ENCODE measurements at regions not wholly inside any gene's neighbourhood (a gene's known extent, or its start where the extent isn't known, plus 50 kb on each side); places are given as distances from the start of the nearest gene placed in this dataset.
"Not testable (repeated sequence)": the region's sequence is repeated elsewhere in the genome, so short reads cannot be mapped to it uniquely, and the experiment has no call there.

DNA sequence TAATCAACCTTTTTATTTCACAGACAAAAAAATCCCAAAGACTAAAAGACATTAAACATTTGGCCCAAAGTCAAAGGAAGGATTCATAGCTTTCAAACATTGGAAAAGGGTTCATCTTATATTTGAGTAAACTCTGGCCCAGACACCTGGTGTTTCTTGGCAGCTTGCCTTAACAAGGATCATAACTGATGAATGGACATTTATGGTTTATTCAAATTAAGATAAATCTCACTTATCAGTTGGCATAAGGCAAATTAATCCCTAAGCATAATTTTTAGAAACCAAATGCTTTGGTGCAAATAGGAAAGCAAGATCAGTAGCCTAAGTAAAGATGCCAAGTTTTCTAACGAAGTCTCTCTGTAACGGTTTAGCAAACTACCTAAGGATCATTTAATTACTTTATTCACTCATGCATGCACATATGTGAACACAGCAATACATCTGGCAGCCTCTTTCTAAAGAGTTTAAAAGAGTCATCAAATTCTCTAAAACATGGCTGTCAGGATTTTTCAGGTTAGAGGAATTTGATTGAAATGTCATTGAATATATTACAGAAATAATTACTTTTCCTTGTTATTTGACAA is 323.4 kb upstream of the RBMS1 start:
- no peak for DNase-seq

DNA sequence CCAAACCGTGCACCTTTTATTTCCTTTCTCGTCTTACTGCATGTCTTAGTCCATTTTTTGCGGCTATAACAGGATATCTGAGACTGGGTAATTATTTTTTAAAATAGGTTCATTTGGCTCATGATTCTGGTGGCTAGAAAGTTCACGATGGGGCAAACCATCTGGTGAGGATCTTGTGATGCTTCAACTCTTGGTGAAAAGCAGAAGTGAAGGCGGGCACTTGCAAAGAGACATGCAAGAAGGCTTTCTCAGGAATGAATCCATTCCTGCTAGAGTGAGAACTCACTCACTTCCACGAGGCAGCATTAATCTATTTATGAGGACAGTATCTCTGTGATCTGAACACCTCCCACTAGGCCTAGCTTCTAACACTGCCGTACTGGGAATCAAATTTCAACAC is 327.1 kb upstream of the RBMS1 start:
- DNase-seq: no peak

DNA sequence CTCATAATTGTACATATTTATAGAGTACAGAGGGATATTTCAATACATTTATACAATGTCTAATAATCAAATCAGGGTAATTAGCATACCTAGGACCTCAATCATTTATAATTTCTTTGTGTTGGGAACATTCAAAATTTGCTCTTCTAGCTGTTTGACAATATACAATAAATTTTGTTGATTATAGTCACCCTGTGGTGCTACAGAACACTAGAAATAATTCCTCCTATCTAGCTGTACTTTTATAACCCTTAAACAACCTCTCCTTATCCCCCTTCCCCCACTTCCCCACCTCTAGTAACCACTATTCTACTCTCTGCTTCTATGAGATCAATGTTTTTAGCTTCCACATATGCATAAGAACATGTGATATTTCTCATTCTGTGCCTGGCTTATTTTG is 328.4 kb upstream of the RBMS1 start:
- no peak for DNase-seq

DNA sequence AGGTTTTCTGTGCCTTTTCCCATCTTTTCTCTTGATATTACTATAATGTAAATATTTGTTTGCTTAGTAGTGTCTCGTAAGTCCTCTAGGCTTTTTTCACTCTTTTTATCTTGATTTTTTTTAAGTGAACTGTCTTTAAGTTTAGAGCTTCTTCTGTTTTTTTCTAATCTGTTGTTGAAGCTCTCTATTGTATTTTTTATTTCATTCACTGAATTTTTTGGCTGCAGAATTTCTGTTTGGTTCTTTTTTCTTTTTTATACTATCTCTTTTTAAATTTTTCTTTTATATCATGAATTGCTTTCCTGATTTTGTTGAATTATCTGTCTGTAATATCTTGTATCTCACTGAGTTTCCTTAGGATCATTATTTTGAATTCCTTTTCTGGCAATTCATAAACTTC is 331.8 kb upstream of the RBMS1 start:
- no peak for DNase-seq

DNA sequence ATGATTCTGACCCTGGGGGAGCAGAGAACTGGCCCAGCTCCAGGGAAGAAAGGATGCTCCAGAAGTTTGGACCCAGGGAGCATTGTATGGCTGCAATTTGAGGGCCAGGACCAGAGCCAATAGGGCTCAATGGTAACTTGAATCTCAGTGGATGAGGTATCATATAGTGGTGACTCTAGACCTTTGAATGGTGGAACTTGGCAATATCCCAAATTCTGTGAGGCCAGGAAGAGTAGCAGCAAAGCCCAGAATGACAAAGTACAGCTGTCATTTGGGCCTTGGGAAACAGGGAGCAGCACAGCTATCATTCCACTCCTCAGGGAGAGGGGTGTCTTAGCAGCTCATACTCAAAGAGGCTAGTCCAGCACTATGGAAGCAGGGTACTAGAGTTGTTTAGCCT is 332.9 kb upstream of the RBMS1 start:
- no peak for DNase-seq

DNA sequence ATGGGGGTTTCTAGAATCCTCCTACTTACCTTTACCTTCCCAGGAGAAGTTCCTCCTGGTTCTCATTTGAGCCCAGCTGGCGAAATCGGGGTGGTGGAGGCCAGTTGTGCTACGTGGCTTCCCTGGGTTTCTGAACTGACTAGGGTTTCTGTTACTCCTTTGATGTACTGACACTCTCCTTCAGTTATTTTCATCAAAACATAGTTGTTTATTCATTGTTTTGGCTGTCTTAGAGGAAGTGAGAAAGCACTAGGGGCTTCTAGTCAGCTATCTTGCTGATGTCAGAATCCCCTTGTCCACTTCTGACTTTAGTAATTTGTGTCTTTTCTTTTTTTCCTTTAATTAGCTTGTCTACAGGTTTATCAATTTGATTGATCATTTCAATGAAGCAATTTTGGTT is 332.2 kb upstream of the TANK start:
- no peak for DNase-seq

DNA sequence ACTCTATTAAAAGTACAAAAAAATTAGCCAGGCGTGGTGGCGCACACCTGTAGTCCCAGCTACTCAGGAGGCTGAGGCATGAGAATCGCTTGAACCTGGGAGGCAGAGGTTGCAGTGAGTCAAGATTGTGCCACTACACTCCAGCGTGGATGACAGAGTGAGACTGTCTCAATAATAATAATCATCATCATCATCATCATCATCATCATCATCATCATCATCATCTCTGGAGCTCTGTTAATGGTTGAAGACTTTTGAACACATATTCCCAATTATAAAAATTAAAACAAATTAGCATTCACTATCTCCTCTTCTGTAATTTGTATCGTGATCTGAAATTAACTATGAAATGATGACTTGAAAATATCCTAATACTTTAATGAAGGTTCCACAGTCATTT is 327.8 kb upstream of the TANK start:
- not testable (repeated sequence) for DNase-seq

DNA sequence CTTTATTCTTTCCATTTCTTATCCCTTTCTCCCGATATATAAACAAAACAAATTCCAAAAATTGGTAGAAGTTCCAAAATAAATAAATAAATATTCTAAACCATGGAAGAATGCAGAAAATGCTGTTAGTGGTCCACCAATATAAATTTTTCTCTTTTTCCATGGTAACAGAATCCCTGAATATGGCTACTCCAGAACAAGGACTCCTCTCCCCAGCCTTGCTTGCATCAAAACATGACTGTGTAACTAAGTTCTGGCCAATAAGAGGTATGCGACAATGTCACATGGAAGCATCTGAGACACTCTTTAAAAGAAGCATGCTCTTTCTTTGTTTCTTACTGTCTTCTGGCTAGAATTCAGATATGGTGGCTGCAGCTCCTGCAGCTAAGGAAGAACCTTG is 325.1 kb upstream of the TANK start:
- DNase-seq: no peak

DNA sequence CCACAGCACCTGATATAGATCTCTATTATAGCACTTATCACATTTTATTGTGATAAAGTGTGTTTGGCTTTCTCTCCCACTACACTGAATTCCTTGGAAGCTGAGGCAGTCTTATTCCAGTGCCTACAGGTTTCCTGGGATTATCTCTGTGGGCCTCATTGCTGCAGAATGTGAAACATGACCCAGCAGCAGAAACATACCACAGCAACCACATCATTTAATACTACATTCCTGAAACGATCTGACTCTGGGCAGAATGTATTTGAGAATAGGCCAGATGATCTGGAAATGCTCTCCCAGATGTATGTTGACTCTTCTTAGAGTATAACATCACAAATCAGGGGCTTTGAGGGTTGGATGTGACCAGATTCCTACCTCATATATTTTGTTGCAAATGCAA is 323.5 kb upstream of the TANK start:
- no peak for DNase-seq

DNA sequence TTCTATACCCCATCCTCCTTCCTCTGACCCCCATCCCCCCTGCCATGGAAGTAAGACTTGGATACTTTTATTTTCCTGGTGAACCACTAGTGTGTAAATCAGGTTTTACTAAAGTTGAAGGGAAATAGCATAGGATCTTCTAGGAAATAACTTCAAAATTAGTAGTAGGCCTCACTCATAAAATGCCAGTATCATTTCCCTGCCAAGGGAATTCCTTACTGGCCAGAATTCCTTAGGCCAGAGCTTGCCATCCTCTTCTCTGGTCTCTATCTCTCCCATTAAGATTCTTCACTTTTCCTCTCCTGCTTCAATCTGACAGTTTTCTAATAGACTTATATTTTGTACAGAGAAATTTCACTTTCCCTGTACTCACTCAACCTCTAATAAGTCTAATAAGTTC is 322.8 kb upstream of the TANK start:
- no peak for DNase-seq

DNA sequence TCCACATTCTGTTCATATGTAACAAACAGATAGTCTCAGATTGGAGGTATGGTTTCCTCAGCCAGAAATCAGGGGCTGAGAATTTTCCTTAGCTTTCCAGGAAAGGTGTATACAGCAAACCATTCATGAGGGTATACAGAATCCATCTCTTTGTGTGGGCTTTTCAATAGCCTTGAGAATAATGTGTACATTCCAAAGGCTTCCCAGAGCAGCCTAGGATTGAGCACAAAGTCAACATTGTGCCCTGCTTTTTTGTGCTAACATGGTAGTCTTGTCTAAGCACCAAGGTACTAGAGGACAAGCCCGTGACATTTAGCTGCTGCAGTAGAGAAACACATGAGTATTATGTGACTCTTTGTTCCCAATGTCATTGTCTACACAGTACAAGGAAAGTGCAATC is 322.1 kb upstream of the TANK start:
- DNase-seq: no peak

DNA sequence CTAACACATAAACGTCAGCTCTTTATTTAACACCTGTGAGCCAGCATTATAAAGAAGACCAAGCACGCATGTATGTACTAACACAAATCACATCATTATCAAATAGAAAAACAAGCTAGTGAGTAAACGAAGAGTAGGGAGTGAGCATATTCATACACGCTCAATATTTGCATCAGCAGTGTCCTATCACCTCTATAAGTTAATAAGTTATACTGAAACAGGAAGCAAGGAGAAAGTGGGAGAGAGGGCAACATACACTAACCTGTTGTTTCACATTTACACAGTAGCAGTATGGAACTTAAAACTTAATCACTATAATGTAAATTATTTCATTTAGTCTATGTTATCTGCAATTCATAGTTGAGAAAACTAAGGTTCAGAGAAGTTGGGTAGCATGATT is 321.5 kb upstream of the TANK start:
- no peak for DNase-seq

DNA sequence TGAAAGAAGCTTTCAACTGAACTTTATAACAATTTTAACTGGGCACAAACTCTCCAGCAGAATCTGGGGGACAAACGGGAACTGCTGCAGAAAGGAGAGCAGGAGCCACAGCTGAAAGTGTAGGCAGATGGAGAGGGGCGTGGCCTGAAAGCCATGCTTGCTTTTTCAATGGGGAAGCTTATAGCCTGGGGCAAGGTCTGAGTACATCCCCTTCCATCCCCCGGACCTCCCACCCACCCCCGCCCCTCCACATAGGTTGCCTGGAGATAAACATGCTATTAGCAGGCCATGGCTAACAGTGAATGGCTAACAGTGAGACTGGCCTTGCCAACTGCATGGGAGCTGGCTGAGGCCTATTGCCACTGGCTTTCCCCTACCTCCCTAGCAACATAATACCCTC is 317.9 kb upstream of the TANK start:
- no peak for DNase-seq

DNA sequence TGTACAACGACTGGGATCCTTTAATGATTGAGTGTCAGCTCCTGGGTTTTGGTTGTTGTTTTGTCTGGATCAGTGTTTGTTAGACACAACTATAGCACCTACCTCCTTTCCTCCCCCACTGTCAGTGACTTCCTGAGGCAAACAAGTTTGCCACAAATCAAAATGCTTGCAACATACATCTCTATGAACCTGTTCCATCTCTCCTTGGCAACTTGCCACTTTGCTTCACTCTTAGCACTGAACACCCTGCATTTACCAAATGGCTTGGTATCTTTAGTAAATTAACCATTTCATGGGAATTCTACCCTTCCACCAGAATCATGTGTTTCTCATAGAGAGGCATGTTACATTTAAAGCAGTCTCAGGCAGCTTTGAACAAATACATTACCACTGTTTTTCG is 301.1 kb upstream of the TANK start:
- DNase-seq: no peak

DNA sequence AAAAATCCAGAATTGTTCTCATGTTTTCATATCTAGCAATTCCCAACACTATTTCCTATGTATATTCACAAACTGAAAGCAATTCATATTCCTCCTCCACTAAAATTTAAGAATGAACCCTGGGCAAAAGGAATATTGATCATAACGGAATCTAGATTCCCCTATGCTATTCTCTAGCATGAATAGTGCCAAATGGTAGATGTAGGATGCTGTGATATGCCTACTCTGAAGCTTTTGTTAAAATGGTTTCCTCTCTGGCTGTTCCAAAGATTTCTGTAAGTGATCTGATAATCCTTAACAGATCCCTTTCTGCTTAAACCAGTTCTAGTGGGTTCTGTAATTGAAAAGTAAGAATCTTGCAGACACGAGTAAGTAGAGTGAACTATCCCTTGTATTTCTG is 298.0 kb upstream of the TANK start:
- no peak for DNase-seq

DNA sequence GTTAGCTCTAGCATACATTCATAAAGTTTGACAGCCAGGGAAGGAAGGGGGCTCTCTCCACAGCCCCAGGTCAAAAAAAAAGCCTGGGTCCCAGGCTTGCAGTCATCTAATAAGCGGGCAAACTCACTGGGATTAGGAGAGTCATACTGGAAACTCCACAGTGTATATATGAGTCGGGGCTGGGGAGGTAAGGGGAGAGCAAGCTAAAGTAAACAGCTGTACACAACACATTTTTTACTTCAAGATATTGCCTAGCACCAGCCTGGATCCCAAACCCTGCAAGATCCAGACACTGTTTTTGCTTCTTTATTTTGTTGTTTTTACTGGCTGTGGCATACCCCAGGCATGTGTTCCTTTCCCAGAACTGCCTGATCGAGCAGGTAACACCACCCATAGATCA is 291.3 kb upstream of the TANK start:
- DNase-seq: no peak

DNA sequence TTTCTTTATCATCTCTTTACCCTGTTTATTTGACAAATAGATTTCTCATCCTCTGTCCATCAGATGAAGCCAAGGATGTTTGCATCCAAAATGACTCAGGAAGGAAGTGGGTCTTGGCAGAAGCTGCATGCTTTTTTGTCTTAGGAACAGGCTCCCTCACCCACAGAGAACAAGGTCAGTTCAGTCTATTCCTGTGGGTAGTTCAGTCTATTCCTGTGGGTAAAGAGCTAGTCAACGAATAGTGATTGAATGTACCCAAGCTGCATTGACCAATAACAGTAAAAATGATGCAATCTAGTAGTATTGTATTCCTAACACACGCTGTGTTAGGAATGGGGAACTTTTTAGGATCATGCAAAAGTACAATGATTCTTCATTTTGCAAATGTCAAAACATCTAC is 290.8 kb upstream of the TANK start:
- DNase-seq: no peak

DNA sequence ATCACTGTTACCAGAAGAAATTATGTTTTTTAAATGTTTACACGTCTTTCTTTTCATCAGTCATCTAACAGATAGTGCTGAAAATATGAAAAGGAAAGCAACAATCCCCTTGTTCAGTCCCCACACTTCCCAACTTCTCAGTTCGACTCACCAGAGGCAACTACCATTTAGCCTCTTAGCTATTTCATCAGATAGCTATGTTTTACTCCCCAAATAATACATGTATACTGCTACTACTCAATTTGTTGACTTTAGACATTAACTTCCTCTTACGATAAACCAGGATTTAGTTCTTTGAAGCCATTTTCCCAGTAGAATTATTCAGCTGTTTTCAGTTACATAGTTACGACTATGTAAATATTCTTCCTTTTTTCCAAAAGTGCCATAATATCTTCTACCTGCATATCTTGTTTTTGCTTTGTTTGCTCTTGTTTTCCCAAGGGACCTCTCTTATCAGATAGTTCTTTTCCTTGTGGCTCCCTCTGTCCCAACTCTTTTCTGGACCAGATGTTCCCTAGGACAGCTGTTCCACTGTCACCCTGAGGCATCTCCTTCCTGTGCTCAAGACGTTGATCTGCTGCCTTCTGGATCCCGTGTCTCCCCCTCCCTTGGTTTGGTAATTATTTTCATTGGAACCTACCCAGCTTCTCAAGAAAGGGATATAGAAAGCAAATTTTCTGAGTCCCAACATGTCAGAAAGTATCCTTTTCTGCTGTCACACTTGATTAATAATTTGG is 289.3 kb upstream of the TANK start:
- DNase-seq: no peak

DNA sequence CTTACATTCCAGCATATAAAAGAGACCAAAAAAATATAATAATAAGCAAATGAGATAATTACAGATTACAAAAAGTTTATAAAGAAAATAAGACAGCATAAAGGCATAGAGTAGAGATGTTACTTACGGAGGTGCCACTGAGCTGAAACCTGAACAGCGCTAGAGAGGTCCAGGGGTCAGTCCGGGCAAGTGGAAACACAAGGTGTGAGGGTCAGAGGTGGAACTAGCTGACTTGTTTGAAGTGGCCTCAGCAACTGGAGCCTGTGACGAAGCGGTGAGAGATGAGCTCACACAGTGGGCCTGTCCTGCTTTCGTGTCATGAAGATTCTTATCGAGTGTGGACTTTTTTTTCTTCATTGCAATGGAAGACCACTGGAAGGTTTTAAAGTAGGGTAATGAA is 288.3 kb upstream of the TANK start:
- DNase-seq: no peak

DNA sequence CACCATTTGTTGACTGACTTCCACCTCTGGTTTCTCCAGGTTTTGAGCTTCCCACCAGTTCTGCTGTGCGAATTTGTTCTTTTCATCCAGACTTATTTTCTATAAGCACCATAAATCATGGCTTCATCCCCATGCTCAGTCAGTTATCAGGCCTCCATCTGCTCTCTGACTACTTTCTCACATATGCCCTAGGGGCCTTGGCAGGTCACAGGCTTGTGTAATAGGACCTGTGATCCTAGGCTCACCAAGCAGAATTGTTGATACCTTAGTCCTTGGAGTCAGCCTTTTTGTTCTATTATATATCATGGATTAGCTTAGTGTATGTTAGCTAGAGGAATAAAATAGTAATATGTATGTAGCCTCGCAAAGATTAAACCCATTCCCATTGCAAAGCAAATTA is 284.2 kb upstream of the TANK start:
- no peak for DNase-seq

DNA sequence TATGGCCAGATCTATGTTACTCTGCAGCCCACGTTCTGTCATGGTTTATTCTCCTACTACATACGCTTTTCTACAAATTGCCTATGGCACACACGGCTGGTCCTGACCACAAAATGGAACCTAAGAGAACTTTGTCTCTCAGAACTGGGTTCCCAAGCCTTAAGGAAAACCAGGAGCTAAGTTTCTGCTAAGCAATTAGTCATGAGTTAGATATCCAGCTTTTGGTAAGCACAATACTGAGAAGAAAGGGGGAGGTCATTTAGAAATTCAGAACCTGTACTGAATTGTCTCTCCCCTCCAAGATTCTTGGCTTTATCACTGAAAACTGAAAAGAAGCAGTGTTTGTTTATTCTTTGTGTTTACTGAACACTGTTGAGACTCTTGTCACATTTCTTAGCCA is 283.5 kb upstream of the TANK start:
- DNase-seq: no peak

DNA sequence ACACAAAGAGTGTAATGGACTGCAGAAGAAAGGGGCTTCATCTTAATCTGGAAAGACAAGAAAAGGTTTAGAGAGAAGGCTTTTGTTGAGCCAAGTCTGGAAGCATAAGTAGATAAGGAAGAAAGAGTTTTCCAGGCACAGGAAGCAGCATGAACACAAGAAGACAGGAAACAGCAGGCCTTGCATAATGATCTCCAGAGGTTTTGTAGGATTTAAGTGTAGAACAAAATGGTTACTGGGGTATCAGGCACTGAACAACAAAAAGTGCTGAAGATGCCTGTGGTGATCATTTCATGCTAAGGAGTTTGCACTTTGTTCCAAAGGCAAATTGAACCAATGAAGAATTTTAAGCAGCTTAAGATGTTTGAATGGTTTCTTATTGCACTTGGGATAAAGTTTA is 281.6 kb upstream of the TANK start:
- DNase-seq: no peak

DNA sequence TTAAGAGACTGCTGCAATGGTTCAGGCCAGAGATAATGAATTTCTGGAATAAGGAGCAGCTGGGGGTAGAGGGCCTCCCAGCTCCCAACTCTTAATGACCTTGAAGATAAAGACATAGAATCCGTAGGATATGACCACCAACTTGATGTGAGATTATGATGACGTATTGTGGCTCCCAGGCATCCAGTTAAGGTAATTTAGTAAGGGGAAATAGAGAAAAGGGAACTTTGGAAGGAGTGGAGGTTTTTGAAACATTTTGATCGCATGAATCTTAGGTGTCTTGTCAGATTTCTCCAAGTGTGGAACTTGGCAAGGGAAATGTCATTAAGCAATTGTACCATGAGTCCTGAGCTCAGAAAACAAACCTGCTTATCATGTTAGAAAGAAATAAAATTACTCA is 277.3 kb upstream of the TANK start:
- no peak for DNase-seq

DNA sequence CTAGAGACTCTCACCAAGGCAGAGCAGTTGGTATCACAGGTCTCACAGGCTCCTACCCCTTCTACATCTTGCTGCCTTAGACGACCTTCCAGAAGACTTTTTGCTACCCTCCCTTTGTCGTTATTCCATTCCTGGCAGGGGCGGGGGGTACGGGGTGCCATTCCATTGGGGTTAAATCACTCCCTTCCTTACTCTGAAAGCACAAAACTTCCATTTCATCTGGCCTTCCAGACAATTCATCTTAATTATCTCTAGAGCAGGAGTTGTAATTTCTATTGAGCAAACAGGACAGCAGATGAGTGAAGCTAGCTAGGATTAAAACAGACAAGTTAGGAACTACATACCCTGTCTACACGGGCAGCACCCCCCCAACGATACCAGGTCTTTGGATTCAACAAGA is 276.2 kb upstream of the TANK start:
- no peak for DNase-seq

DNA sequence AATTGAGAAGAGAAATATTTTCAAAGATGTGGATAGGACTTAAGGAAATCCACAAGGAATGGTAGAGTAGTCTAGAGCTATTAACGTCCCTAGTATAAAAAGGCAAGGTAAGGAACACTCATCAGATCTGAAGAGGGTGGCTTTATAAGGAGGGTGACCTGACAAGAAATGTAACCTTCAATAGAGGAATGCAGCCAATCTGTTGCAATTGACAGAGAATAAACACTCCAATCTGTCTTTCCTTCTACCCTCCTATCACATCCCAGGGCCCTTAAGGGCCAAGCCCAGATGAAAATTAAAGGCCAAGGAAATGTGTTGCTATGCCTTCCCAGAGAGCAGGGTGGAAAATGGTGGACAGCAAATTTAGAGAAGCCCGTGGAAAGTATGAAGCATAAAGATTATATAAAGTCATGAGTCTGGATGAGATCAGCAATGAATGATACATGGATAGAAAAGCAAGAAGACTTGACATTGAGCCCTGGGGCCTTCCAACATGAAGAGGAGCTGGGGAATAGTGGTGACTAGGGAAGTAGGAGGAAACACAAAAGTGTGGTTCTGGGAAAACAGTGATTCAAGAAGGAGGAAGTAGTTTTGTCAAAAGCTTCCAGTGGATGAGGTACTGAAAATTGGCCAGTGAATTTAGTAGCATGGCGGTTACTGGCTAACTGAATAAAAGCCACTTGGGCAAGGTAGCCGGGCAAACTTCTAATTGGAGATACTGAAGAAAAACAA is 270.6 kb upstream of the TANK start:
- no peak for DNase-seq
